ENCODE measurements at regions not wholly inside any gene's neighbourhood (a gene's known extent, or its start where the extent isn't known, plus 50 kb on each side); places are given as distances from the start of the nearest gene placed in this dataset.

- TF ChIP-seq EZH2 (IDR thresholded peaks at IDR 0.05) (no peak), POLR2AphosphoS5 (IDR thresholded peaks at IDR 0.05; ENCODE audit: borderline replicate concordance, low read depth, low read length) (no peak)
These were observed 878.3 kb upstream of the CXADR start for GRCh38 chr21:16634515-16634914.

Measured in SK-N-MC (cell line).